CD1c-positive myeloid dendritic cell (primary cell): ENCODE measurements at regions not wholly inside any gene's neighbourhood (a gene's known extent, or its start where the extent isn't known, plus 50 kb on each side); places are given as distances from the start of the nearest gene placed in this dataset.

ENCODE experiments used
- DNase-seq: peaks from one replicate; pipeline ENCODE4 v3.0.0-alpha.2; 2016; ENCODE audit errors: extremely low spot score

DNA sequence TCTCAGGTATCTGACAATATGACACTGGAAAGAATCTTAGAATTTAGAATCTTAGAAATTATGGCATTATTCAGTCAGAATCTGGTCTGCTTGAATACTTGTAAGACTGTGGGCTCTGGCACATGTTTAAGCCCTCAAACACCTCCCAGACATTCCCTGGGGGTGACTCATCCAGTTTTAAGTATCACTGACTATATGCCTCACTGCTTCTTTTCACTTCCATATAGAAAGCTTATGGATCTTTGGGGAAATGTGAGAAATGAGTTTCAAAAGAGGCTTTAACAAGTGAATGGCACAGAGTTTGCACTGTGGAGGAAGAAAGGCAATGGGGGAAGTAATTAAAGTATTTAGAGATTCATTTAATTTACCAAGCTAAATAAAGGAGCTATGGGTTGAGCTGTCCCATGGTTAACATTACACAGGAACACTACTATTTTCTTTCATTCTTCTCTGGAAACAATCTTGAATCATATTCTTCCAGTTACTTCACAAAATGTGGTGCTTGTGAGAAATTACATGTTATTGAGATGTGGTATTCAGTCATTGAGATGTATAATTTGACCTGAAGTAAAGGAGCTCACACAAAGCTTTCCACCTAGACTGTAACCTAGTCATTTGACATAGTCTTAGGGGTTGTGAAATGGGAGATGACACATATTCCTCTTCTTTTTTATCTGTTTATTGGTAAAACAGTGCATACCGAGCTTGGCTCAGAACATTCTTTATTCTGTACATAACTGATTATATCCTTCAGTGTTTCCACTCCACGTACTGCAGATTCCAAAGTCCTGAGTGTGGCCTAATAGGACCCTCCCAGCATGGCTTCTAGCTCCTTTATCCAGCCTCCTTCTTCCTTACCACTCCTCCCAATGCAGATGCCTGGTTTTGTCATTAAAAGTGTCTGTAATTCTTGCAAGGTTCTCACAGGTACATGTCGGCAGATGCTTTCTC, 544.6 kb upstream of the NECTIN3 start:
- no peak for DNase-seq

DNA sequence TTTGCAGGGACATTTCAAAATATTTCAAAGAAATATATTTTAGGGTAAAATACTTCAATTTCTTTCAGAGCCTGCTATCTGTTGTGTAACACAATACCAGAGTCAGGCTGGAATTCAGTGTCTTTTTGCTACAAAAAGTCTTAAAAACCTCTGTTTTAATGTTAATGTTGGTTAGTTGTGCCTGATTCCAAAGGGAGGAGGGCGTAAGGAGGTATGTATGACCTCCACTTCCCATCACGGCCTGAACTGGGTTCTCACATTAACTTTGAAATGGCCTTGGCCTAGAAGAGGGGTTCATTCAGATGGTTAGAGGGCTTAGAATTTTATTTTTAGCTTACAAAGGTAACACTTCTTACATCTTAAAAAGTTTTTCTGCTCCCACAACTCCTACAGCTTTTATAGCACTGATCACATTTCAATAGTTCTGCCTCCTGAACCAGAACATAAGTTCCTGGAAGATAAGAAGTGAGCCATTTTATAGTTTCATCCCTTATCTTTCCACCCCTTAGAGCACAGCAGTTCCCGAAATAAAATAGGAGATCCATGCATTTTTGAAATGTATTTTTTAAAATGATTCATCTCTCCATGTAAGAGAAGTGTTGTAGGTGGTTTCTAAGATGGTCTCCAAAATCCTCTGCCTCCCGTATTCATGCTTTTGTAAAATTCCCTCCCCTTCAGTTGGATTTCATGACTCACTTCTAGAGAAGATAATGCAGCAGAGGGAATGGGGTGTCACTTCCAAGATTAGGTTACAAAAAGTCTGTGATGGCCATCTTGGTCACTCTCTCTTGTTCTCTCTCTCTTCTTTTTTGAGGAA, 543.1 kb upstream of the NECTIN3 start:
- no peak for DNase-seq

DNA sequence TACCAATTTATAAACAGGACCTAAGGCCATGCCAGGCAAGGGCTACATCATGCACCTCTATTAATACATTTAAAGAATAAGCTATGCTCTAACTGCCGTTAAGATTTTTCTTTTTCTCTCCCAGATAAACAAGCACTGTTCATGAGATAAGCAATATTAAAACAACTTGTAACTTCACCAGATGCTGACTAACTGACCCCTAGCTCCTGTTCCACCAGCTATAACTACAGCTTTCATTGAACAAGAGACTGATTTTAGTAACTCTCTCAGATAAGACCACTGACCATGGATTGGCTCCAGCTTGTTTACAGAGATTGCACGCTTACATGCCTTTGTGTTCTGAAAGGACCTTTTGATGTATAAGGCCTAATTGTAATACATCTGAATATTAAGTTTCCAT, 540.7 kb upstream of the NECTIN3 start:
- no peak for DNase-seq

DNA sequence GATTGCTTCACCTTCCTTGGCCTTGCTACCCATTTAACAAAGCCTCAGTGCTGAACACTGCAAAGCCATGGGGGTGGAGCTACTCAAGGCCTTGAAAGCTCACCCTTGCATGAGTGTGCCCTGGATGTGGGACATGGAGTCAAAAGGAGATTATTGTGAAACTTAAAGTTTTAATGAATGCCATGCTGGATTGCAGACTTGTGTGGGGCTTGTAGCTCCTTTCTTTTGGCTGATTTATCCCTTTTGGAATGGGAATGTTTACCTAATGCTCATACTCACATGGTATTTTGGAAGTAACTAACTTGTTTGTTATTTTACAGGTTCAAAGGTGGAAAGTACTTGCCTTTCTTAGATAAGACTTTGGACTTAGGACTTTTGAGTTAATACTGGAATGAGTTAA, 538.5 kb upstream of the NECTIN3 start:
- no peak for DNase-seq

DNA sequence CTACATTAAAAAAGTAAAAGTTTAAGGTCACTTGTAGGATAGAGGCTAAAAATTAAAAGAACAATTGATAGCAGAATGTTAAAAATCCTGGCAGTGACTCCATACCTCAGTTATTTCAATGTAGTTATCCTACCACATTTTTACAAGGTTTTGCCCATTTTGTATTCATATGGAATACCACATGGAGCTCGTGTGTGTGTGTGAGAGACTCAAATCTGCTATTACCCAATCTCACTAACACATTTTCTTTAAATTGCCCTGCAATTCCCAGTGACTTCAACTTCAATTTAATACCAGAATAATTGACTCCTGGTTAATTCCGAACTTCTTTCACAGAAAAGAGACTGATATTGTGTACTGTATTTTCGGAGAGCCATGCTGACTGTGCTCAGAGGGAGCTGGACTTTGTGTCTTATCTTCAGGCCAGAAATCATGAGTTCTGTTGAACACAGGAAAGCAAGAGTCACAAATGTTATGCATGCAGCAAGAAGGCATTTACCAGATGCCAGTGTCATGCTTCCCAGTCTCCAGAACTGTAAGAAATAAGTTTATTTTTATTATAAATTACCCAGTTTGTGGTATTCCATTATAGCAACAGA, 529.0 kb upstream of the NECTIN3 start:
- no peak for DNase-seq

DNA sequence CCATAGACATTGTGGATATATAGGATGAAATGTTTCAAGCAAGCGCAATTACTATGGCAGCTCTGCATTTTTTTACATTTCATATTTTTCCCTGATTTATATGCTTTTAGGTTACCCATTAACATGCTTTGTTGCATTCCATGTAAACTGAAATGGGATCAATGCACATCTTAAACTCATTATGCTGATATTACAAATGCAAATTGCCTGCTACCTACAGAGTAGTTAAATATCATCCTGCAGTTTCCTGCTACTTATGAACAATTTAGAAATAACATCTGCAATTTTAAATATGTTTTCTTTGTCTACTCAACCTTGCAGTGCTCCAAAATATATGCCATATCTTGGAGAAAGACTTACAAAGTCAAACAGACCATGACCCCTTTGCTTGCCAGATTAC, 526.9 kb upstream of the NECTIN3 start:
- DNase-seq = no peak

DNA sequence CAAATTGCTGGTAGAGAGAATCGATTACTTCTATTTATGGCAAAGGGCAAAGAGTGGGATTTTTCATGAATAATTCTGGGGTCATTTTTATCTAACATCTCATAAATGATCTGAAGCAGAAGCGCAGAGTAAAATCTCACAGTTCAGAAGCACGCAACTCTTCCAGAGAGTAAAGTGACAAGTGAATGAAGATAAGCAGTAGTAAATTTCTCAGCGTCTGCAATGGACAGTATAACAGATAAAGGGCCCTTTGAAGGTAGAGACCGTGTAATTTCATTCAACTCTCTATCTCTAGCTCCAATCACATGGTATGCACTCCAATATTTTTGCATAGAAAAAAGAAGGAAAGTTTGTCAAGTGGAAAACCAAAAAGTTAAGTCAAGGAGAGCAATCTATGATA, 521.1 kb upstream of the NECTIN3 start:
- no peak for DNase-seq

DNA sequence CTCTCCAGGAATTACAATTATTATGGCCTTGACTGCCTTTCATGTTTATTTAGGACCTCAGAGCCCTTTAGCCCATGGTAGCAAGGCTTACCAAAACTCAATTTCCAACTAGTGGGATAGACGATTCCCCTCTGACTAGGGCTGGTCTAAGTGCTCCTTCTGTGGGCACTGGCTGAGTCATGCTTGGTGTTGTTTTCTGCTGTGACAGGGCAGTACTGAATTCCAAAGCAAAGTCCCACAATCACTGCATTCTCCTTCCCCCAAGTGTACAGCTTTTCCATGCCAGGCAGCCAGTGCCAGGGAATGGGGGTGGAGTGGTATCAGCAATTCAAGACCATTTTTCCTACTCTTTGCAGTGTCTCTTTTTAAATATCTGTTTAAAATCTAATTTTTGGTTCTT, 509.0 kb upstream of the NECTIN3 start:
- DNase-seq = no peak

DNA sequence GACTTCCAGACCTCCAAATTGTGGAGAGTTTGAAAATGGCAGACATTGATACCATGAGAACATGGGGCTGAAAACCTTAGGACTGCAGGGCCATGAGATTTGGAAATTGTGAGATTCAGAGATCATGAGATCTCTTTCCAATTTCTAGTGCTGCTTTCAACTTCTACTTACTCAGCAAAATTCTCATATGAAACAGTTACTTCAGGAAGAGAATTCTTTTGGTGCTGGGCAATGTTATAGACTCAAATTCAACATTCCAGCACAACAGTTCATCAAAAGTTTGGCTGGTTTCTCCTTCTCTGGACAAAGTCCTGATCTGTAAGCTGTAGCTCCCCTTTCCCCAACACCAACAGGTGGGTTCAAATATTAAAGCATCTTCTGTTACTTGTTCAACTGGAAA, 506.9 kb upstream of the NECTIN3 start:
- DNase-seq = no peak

DNA sequence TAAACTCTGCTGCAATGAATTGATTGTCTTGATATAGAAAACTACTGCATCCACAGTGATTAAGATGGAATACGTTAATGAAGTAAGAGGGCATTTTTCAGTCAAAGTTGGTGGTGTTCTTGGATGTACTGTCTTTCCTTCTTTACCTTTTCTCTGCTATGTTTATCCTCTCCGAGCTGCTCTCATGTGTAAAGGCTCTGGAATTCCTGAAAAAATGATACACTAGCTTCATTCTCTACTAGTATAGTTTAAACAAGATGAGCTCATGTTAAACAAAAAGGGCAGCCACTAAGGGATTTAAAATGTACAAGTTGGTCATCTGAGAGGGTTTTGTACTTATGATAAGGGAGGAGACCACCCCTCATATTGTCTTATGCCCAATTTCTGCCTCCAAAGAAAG, 504.6 kb upstream of the NECTIN3 start:
- DNase-seq = no peak

DNA sequence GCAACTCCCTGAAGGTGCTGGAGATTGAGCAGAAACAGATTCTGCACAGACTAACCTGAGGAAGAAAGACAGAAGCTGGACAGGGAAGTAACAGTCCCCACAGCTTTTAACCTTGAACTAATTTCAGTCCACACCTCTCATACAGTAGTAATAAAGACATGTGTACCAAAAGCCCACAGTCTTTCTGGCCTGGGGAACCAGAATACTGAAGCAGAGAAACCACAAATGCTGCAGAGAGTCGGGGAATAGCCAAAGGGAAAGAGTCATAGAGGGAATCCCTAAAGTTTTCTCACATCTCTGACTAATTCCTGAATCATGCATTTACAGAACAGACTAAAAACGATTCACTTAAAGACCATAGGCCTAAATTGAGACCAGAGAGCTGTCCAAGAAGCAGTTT, 503.4 kb upstream of the NECTIN3 start:
- no peak for DNase-seq

DNA sequence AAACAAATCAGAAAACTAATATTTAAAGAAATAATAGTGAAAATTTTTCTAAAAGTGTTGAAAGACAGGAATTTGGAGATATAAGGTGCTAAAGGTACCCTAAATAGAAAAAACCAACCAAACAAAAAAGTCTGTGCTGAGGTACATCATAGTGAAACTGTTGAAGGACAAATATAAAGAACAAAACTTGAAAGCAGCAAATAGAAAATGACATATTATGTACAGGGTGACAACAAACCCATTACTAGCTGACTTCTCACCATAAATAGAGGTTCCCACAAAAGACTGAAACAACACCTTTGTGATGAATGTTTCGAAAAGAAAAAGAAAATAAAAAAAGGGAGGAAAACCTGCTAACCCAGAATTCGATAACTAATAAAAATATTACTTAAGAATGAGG, 502.5 kb upstream of the NECTIN3 start:
- DNase-seq = no peak

DNA sequence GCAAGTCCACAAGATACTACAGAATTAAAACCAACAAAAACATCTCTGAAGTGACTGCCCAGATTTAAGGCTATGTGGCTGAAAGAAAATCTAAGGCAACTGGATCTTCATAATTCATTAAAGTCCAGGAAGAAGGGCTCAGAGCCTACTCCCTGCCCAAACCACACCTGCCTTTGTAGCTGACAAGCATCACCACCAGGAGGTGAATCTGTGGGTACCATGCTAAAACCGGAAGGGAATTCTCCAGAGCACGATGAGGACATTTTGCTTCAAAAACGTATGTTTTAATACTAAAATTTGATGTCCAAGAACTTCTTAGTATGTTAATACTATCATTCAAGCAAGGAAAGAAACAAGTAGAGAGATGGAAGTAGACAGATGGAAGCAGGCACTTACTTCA, 495.9 kb upstream of the NECTIN3 start:
- DNase-seq = no peak

DNA sequence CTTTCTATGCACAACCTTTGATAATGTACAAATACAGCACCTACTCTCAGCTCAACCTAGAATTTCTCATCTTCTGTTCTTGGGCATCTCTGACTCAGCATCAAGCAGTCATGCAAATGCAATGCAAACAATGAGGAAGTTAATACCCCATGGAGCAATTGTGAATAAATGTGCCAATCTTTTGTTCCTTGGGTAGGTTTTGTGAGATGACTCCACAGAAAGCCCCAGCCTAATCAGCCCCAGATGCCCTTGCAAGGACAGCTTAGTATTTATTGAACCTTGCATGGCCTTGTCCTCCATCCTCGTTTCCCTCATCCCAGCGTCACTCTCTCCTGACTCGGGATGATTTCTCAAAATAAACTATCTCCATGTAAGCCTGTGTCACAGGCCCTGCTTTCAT, 494.7 kb upstream of the NECTIN3 start:
- DNase-seq = no peak

DNA sequence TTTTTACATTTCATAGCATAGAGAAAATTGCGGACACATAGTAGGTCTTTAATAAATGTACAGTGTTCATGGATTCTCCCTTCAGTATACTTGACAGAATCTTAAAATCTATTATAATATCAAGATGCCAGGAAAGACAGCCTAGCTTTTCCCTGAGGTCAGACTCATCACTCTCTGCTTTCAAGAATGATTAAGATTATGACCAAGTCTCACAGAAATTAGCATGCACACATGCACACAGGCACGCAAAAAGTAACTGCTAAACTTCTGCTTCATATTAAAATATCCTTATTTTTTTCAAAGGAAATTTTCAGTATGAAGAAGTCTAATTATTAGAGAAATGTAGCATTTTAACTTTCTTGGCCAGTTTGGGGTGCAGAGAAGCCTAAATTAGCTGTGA, 493.8 kb upstream of the NECTIN3 start:
- no peak for DNase-seq

DNA sequence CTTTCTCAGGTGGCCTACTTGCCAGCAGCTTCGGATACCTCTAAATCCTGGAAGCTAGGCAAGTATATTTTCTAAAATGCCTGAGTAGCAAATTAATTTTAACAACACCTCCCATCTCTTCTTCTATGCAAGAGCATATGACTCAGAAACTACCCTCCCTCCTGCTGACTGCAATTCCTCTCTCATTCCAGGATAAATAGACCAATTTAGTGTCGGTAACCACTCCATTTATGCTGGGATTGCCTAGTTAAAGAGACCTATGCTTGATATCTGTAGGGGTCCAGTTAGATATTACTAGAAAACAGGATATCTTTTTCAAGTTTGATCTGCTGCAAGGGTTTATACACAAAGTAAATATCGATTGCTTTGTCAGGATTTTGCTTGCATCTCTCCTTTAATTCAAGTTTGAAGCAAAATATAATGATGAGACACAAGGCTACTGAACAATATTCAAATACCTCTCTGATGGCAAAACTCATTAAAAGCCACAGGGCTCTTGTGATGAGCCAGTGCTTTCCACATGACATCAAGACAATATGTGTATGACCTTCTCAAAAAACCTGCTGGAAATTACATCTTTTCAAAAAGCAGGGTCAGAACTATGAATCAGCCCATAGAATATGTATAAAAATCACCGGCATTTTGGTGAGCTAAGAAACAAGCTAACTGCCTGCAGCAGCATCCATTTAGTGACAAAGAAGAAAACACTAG, 491.6 kb upstream of the NECTIN3 start:
- no peak for DNase-seq

DNA sequence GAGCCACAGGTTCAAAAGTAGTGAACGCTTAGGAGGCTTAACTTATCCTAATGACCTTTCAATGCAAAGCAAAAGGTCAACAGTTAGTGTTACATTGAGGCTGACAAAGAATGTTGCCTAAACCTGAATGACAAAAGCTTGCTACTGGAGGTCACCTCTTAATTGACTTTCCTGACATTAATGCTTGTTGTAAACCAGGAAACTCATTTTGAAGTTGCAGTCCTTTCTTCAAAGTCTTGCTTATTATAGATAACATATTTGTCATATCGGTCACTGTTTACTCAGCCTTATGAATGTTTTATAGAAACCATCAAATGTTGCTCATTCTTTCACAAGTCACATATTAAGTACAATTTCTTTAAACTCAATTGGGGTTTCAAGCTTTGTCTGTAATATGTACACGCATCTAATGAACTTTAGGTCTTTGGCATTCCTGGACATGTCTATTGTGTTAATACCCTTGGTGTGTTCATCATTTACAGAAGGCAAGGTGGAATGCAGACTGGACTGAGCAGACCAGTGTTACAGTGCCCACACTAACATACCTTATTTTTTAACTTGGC, 488.2 kb upstream of the NECTIN3 start:
- no peak for DNase-seq

DNA sequence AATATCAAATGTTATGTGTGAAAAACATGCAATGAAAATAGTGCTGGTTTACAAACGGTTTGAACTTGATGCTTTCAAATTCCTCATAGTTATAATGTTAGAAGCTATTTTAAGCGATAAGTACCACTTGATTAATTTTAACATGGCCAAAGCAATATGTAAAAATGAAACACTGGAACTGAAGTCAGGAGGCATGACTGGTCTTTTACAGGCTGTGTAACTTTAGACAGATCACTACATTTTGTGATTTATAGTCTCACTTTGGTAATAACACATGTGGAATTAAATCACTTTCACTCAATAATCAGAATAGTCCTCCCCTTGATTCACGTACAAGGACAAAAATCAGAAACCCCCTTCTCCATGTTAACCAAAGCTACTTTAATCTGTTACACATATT, 482.7 kb upstream of the NECTIN3 start:
- DNase-seq = no peak

DNA sequence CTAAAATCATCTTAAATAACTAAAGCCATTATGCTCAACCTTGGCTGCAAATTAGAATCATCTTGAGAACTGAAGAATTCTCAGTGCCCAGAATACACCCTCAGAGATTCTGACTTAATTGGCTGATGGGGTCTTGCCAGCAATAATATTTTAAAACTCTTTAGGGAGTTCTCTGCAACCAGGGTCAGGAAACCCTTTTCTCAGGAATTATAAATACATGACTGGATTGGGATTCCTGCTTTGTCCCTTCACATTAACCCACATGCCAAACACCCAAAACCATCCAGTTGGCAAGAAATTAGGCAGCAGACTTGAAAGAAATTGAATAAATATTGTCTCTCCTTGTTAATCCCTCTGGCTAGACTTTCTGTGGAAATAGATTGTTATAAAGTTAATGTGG, 482.3 kb upstream of the NECTIN3 start:
- no peak for DNase-seq

DNA sequence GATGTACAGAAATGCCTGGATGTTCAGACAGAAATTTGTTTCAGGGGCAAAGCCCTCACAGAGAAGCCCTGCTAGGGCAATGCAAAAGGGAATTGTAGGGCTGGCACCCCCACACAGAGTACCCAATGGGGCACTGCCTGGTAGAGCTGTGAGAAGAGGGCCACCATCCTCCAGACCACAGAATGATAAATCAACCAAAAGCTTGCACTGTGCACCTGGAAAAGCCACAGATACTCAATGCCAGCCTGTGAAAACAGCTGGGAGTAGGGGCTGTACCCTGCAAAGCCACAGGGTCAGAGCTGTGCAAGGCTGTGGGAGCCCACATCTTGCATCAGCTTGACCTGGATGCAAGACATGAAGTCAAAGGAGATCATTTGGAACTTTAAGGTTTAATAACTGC, 477.9 kb upstream of the NECTIN3 start:
- DNase-seq = no peak

DNA sequence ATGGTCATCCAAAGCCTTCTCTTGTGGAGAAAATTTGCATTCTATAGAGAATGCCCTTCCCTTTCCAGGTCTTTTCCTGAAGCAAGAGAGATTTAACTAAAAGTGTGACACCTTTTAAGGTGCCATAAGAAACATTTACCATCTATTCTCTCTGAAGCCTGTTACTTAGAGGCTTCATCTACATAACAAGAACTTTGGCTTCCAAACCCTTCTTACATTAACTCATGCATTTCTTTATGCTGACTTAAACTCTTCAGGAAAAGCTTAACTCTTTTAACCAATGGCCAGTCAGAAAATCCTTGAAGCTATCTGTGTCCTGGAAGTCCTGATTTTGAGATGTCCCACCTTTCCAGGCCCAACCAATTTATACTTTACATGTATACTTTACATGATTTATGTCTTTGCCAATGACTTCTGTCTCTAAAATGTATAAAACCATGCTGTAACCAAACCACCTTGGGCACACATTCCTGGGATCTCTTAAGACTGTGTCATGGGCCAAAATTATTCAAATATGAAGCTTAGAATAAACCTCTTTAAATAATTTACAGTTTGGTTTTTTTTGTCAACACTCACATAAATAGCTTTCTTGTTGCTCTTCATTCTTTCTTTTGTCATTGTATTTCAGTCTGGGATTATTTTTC, 472.6 kb upstream of the NECTIN3 start:
- no peak for DNase-seq
